Activated CD4-positive, alpha-beta T cell treated with anti-CD3 and anti-CD28 coated beads, Interleukin-2, Interleukin-6, amounts not matched to agents 100 ng/mL and 50 ng/mL, durations not matched to agents 16 hours and 8 hours (primary cell): ENCODE measurements at regions not wholly inside any gene's neighbourhood (a gene's known extent, or its start where the extent isn't known, plus 50 kb on each side); places are given as distances from the start of the nearest gene placed in this dataset.
"Not testable (repeated sequence)": the region's sequence is repeated elsewhere in the genome, so short reads cannot be mapped to it uniquely, and the experiment has no call there.

ENCODE experiments used
- DNase-seq: peaks from one replicate; pipeline ENCODE4 v3.0.0-alpha.2; 2020

- not testable (repeated sequence) for DNase-seq
Observed at GRCh38 chr2:95767950-95768349, 176.1 kb downstream of the TRIM43 start.

GRCh38 chr2:95769256-95769655, 177.5 kb downstream of the TRIM43 start:
- DNase-seq: not testable (repeated sequence)

GRCh38 chr2:95770726-95771125, 178.9 kb downstream of the TRIM43 start:
- DNase-seq: not testable (repeated sequence)

- DNase-seq: not testable (repeated sequence)
Observed at GRCh38 chr2:95774322-95775192, 182.8 kb downstream of the TRIM43 start.

- not testable (repeated sequence) for DNase-seq
Observed at GRCh38 chr2:95775193-95775531, 183.4 kb downstream of the TRIM43 start.
